NCI-H2029 (cell line): ENCODE measurements at regions not wholly inside any gene's neighbourhood (a gene's known extent, or its start where the extent isn't known, plus 50 kb on each side); places are given as distances from the start of the nearest gene placed in this dataset.

Source experiments
- DNase-seq: peaks from one replicate; lab custom pipeline; 2025; lab: John Stamatoyannopoulos, UW

DNA sequence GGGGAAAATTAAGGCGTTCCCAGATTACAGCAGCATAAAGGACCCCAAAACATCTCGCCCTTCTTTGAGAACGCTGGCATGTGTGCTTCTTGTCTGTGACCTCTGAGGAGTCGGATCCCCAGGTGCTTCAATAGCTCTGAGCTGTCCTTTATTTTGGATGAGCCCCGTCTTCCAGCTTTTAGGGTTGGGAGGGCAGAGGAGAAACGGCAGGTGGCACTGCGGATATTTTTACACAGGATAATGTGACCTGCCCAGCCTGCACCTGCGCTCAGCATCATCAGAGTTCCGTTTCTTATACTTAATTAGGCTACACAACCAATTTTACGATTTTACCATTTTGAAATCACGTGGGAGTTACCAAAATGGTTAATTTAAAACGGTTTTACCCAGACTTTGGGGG is 147.7 kb upstream of the RPS6KA2 start:
- DNase-seq: no peak

DNA sequence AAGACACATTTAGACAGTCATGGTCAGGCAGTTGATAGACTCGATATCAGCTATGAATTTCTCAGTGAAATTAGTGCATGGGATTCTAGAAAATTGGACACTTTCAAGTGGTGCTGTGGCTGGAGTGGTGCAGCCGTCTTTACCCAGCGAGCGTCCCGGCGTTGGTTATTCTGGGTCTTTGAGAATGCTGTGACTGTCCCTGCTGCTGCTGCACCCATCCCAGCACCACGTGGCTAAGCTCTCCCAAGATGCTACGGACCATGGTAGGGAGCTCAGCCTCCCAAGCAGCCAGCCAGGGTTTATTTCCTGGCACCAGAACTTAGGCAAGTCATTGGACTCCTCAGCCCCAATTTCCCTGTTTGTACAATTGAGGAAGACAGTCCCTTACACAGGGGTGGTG is 147.2 kb upstream of the RPS6KA2 start:
- no peak for DNase-seq

DNA sequence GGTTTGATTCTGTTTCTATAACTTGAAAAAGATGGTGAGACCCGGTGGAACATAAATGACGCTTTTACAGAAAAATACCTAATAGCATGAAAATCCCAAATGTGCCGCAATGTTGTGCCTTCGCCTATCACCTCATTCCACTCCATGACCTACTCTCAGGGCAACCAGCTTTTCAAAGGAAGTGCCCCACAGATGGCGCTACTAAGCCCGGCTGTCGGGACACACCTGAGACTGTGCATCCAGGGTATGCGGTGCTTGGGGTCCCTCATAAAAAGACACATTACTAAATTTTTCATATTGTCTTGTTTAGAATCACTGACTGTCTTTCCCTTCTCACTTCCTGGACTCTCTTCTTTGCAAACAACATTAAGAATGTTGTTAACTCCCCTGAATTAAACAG is 145.5 kb upstream of the RPS6KA2 start:
- DNase-seq: no peak

DNA sequence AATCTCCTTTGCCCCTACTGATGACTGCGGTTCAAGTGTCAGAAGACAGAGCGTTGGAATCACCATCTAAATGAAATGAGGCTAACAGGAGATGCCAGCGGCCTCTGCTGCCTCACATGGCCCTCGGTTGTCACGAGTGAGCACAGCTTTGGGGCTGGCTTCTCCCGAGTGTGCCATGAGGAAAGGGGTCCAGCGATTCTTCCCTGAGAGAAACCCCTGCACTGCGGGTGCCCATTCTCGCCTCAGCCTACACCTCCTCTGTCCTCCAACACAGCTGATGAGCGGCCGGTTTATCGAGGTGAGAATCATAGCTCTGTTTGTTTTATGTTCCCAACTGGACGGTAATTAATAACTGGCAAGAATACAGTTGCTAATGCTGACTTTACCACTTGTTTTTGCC is 144.7 kb upstream of the RPS6KA2 start:
- no peak for DNase-seq

DNA sequence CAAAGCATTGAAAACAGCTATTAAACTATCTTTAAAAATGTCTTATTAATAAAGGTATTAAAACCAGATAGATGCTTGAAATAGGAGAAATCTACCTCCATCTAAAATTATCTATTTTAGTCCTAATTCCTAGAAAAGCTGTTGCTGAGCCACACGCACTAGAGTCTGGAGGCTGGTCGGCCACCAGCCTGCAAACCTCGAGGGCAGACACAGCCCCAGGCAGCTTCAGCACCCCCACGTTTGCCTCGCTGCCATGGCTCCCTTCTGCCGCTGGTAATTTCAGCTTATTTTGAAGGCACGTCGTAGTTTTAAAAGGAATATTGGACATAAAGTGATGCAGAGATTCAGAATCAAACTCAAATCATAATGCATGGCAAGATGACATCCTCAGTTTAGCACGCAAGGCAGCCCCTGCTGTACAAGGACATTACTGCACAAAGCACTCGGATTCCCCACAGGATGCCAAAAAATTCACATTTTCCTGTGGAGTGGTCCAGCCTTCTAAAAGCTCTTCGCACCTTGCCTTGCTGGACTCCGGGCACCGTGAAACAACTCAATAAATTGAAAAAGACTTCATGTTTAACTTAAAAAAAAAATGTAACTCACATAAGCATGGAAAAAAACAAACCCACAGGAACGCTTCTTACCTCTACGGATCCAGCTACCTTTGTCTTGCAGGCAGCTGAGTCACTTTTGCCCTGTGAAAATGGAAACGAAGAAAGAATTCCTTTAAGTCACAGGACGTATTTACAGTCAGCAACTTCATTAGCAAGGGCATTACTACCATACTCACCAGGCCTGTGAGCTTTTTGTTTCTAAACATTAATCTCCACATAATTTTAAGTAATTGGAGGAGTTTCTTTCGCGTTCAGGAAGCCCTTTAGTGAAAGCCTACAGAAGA is 143.4 kb upstream of the RPS6KA2 start:
- DNase-seq: no peak

DNA sequence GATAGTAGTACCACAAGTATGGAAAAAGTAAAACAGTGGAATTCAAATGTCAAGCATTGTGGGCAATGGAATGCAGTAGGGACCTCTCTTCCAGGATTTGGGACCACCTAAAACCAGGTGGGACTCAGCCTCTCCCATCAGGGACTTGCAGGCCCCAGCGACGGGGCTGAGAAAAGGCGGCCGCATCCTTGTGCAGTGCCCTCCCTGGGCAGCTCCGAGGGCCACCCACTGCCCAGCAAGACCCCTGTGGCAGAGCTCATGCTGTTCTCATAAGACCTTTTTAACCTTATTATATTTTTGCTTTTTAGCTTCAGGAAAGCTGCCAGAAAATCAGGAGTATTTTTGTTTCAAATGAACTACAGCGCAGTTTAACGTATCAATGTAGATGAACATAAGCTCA is 142.6 kb upstream of the RPS6KA2 start:
- no peak for DNase-seq

DNA sequence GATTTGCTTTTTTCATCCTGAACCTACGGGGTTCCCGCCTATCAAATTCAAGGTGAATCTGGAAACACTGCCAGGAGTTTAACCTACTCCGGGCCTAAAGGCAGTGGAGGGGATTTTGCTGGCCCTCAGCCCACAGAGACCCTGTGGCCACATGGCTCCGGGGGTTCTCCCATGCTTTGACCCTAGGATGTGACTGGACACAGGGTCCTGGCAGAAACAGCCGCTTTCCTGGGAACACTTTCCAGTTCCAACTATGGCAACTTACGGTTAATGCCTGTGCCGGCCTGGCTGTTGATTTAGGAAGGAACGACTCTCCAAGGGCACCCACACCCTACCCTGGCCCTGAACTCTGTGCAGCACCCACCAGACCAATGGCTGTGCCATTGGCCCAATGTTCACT is 141.7 kb upstream of the RPS6KA2 start:
- DNase-seq: no peak

DNA sequence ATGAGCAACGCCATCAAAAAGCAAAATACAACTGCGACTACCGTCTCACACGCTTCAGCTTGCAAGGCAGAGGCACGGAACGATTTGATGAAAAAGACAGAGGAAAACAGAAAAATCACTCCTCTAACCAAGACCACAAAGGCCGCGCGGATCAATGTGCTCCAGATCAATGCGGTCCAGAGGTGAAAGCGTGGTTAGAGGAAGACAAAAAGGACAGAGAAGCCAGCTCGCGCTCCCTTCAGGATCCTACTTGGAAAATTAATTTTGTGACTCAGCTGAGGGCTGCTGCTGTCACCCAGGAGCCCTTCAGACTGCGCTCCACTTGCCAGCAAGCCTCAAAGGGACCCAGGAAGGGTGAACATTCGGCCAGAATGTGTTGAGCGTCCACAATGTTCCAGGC is 140.2 kb upstream of the RPS6KA2 start:
- no peak for DNase-seq

DNA sequence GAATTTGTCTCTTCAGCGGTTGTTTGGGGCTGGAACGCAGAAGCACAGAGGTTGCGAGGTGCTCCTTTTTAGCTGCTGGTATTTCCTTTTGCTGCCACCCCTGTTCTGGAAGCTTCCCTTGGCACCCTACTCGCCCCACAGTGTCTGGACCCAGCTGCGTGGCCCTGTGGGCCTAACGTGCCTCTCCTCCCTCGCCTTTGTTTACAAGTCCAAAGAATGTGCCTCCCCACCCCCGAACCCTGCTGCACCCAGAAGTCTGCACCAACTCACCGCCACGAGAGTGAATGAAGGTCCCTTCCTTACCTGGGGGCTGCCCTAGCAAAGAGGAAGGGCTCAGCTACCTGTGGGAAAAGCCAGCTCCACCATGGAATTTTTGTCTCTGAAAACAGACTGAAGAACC is 139.7 kb upstream of the RPS6KA2 start:
- no peak for DNase-seq

DNA sequence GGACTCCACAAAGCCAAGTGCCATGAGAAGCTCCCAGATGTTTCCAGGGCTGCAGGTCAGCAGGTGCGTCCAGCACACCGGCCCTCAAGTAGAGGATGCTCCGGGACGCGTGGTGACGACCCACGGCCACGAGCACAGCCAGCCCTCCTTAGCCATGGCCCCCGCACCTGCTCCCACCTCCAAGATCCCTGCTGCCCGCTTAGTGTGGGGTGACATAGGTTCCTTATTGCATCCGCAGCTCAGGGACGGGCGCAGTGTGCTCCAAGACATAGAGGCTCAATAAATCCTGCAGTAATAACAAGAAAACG is 138.1 kb upstream of the RPS6KA2 start:
- no peak for DNase-seq

DNA sequence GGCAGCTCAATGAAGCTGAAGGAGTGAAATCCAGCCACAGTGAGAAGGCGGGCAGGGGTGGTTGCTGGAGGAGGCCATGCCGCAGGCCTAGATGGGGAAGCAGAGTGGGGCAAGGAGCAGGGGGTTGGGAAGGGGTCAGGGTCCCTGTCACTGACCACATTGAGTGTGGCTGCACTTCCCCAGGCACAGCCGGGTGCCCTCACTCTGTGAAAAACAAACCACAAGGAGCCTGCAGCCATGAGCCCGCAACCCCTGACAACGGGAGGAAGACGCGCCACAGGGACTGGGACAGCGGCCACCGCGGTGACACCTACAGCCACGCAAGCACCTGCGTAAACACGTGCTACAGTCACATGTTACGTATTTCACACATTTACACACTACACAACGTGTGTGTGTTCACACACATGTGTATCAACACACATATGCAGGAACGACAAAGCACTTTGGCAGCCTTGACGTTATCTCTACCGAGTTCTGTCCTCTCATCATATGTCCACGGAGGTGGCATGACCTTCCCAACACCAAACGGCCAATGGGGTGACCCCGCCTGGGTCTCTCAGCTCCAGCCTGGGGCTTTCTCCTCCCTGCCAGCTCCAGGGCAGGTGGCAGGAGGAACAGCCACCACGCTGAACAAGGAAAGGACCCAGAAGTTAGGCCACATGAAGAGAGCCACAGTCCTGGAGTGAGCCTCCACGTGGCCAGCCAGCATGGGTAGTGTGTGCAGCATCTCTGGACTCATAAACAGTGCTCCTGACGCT is 137.6 kb upstream of the RPS6KA2 start:
- DNase-seq: no peak

DNA sequence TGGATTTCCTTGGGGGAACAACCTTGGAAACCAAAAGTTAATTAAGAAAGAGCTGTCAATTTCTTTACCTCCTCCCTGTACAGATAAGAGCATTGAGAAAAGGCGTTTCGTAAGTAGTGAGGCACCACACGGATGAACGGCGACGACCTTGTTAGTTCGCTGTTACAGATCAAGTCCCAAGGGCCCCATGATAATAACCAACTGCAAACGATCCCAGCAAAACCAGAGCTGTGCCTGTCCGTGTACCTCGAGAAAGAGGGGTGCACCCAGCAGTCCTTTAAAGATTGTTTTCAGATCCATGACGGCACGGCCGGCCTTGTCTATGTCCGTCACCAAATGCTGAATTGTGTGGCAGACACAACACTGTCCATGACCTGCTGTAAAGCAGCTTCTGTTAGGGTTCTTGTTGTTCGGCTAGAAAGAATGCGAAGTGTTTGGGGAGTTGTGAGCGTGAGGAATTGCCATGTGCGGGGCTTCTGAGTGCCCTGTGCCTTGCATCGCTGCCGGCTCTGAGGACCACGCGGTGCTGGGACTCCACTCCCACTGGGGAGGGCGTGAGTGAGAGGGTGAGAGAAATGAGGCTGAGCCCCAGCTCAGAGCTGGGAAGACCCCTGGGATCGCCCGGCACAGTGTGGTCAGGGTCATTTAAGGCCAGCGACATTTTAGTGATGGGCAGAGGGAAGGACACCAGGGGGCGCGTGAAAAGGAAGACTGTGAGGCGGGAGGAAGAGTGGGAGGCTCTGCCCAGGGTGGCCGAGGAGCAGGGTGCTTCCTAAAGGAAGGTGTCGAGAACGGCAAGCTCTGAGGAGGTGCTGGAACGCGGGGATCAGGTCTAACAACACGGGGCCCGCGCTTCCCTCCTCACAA is 136.8 kb upstream of the RPS6KA2 start:
- DNase-seq: no peak

DNA sequence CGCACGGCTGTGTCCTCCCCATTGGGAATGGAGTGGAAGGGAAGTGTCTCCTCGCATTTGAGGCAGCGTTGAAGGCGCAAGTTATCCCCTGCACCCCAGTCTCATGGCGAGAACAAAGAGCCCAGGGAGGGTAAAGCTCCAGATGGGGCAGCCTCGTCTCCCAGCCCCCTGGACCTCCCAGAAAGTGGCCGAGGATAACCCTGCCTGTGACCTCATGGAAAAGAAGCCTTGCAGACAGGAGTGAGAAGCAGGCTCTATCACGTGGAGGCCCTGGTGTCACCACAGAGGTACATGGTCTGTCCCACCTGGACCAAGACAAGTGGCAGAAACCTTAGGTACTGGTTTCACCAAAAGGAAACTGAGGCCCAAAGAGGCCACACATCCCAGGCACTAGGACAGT is 134.8 kb upstream of the RPS6KA2 start:
- no peak for DNase-seq

DNA sequence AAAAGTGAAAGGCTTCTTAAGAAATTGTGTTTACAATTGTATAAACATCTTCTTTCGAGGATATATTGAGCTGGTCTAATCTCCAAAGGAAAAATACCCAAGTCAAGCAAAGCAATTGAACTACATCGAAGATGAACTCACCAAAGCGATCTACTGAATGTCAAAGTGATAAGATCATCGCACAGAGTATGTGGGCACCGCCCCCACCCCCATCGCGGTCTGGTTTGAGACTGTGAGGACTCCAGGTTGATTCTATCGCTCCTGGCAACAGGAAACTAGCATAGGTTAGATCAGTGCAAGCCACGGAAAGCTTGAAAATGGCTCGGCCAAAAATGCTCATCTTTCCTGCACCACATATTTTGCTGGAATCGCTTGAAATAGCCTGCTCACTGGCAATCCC is 133.2 kb upstream of the RPS6KA2 start:
- DNase-seq: no peak

DNA sequence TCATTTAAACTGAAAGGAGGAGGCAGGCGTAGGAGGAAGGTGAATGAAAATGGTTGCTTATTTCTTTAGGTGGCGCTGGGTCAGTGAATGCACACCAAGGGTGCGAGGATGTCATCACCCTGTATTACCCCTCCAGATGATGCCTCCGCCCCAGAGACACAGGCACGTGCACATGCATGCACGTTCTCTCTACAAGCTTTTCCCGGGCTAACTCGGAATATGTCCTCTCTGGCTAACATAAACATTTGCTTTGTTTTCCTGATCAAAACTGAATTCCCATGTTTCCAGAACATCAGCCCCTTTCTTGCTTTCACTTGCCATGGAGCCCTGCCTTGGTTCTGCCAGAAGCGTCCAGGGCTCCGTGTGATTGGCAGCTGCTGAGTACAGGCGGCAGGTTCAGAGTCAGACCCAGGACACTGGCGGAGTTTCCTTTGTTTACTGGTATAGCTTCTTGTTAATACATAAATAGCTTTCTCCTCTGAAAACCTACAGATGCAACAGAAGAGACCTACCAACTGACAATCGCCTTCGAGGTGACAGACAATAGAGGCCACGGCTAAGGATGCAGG is 131.2 kb upstream of the RPS6KA2 start:
- DNase-seq: no peak

DNA sequence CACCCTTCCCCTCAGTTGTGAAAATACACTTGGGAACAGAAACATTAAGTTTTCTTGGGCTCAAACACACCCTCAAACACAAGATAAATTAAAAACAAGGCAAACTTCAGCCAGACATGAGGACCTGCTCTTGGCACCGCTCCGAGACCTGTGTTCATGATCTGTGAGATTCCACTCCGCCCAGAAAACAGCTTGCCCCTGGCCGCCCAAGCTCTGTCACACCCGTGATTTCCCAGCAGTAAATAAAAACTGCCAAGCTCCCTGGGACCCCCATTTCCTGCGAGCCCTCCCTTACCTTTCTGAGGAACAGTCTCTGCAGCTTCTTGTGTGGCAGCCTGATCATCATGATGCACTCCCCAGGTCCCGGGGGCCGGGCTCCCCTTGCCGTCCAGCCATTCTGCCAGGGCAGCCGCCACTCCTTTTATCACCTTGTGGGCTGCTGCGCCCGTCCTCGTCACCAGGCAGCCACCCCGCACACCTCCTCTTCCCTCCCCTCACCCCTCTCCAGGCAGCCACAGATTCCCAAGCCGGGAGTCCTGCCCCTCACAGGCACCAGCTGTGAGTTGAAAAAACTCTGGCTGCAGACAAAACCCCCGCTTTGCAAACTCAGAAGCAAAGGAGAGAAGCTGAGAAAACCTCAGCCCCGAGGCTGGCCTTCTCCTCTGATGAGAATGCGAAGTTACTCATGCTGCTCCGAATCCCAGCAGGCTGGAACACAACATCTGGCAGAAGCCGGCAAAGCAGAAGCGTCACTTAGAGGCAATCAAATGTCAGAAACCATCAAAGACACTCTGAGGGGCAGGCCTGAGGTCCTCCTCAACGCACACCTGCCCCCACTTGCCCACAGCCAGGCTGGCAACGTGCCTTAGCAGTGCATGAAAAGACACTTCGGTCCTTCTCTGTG is 130.4 kb upstream of the RPS6KA2 start:
- no peak for DNase-seq

DNA sequence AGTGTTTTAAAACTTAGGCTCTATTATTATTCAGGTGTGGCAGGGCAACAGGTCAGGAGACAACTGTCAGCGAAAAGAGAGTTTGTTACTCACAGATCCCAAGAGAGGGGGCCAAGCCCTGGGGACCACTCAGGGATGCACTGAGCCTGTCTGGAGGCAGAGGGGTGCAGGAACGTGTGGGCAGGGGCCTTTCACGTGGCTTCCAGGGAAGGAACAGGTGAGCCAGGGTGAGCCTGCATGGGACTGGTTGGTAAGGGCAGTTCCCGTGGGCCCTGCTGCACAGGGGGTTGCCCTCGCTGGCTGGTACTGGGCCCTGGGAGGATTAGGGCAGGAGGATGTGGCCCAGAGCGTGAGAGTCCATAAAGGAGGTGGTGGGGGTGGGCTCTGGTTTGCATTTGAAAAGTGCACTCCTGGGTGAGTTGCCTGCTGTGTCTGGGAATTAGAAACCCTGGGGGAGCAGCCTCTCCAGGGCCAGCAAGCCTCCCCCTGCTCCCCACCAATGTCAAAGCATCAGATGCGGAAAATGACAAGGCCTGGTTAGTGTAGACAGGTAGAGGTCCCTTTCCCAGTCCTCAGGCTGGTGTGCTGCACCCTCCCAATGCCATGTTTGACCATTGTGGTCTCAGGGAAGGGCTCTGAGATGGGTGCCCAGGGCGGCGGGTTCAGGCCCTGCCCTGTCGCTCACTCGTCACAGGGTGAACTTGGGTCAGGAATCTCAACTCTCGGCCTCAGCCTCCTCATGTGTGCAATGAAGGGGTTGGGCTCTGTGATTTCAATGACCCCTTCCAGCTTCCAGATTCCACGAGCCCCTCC is 127.4 kb upstream of the RPS6KA2 start:
- no peak for DNase-seq

DNA sequence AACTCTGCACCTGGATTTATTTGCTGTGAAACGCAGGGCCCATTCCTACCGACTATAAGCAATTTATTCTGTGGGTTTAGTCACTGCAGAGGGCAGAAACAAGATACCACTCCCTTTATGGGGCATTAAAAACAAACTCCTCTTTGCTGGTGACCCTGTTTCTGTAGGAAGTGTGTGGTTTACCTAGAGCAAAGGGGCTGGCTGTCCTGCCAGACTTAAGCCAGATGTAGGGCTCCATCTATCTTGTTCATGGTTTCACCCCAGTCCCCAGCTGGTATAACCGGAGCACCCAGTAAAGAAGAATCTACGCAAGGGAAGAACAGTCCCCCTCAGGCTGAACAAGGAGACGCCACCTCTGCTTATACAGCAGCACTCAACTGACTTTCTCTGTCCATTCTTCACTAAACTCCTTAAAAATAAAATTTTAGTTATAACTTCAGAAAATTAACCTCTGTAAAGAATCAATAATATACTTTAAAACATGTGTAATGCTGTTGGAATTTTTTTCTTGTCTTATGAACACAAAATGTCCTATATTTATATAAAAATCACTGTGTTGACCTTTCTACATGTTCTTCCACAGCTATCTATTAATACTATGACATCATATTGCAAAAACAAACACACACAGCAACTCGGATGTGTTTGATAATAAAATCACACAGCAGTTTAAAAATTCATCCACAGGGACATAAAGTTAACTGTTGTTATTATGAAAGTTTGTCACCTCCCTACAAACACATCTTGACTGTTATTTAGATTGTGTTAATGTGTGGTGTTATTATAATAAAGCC is 126.1 kb upstream of the RPS6KA2 start:
- no peak for DNase-seq

DNA sequence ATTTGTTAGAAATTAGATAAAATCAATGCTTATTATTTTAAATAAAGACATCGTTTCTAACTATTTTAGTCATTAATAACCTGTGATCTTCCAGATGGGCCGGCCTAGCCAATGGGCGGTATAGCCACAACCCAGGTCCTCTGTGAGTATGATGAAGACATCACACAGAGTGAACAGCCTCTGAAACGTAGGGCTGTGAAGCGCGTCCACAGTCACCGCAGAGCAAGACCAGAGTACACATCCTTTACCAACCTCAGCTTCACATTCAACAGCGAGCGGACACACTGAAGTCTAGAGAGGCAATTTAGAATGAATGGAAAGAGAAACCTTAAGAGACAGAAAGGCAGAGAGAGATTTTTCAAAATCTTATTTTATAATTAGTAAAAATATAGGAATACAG is 125.0 kb upstream of the RPS6KA2 start:
- DNase-seq: no peak
